KOPT-K1 (cell line): ENCODE measurements at regions not wholly inside any gene's neighbourhood (a gene's known extent, or its start where the extent isn't known, plus 50 kb on each side); places are given as distances from the start of the nearest gene placed in this dataset.
"Not testable (repeated sequence)": the region's sequence is repeated elsewhere in the genome, so short reads cannot be mapped to it uniquely, and the experiment has no call there.

ENCODE experiments used
- H3K27ac ChIP-seq: fragments of 200-600 bp; sonication (generic); 2 replicates; pipeline ENCODE4 v1.5.1; 2016; ENCODE audit warnings: antibody characterized with exemption, mild to moderate bottlenecking, low read depth, low read length; ENCODE audit not compliant: poor library complexity, severe bottlenecking
- H3K36me3 ChIP-seq: fragments of 200-600 bp; sonication (generic); 2 replicates; pipeline ENCODE4 v1.5.1; 2017; ENCODE audit warnings: antibody characterized with exemption, mild to moderate bottlenecking, low read length, moderate library complexity; ENCODE audit not compliant: insufficient read depth
- H3K9me3 ChIP-seq: fragments of 200-600 bp; sonication (generic); 2 replicates; pipeline ENCODE4 v1.5.1; 2017; ENCODE audit warnings: antibody characterized with exemption, low read length, mild to moderate bottlenecking; ENCODE audit not compliant: insufficient read depth, poor library complexity, severe bottlenecking

GRCh38 chr6:11426571-11426970 is 111.0 kb upstream of the TMEM170B start:
- Histone ChIP-seq H3K27ac (no peak overlapping the region), H3K9me3 (no peaks in the 10 kb centered on the region), H3K36me3 (no peaks in the 10 kb centered on the region)

GRCh38 chr6:11425876-11426275 is 111.7 kb upstream of the TMEM170B start:
- H3K27ac ChIP-seq, result no peak overlapping the region
- H3K9me3 ChIP-seq, result no peaks in the 10 kb centered on the region
- H3K36me3 ChIP-seq, result no peaks in the 10 kb centered on the region

GRCh38 chr6:11425431-11425871 is 112.1 kb upstream of the TMEM170B start:
- Histone ChIP-seq H3K36me3 (no peaks in the 10 kb centered on the region), H3K9me3 (no peaks in the 10 kb centered on the region), H3K27ac (no peak overlapping the region)

- no peaks in the 10 kb centered on the region for H3K9me3 ChIP-seq
- no peaks in the 10 kb centered on the region for H3K36me3 ChIP-seq
- H3K27ac ChIP-seq, result no peak overlapping the region
These were observed 113.0 kb upstream of the TMEM170B start for GRCh38 chr6:11424395-11425034.

GRCh38 chr6:11423667-11424066 is 113.9 kb upstream of the TMEM170B start:
- H3K36me3 ChIP-seq, result no peaks in the 10 kb centered on the region
- H3K9me3 ChIP-seq, result no peaks in the 10 kb centered on the region
- no peak overlapping the region for H3K27ac ChIP-seq

GRCh38 chr6:11423072-11423471 is 114.5 kb upstream of the TMEM170B start:
- H3K9me3 ChIP-seq, result no peaks in the 10 kb centered on the region
- H3K36me3 ChIP-seq, result no peaks in the 10 kb centered on the region
- H3K27ac ChIP-seq, result no peak overlapping the region

GRCh38 chr6:11419763-11420453 is 117.6 kb upstream of the TMEM170B start:
- no peak overlapping the region for H3K27ac ChIP-seq
- peaks cover 15% of the 10 kb centered on the region for H3K9me3 ChIP-seq
- H3K36me3 ChIP-seq, result no peaks in the 10 kb centered on the region

- peaks cover 15% of the 10 kb centered on the region for H3K9me3 ChIP-seq
- no peaks in the 10 kb centered on the region for H3K36me3 ChIP-seq
- no peak overlapping the region for H3K27ac ChIP-seq
These were observed 119.2 kb upstream of the TMEM170B start for GRCh38 chr6:11418290-11418905.

- Histone ChIP-seq H3K27ac (no peak overlapping the region), H3K9me3 (peaks cover 15% of the 10 kb centered on the region), H3K36me3 (no peaks in the 10 kb centered on the region)
These were observed 120.5 kb upstream of the TMEM170B start for GRCh38 chr6:11416936-11417576.

- H3K36me3 ChIP-seq, H3K27ac ChIP-seq: not testable (repeated sequence)
- peaks cover 15% of the 10 kb centered on the region for H3K9me3 ChIP-seq
These were observed 121.2 kb upstream of the TMEM170B start for GRCh38 chr6:11416099-11416935.

GRCh38 chr6:11415557-11415956 is 122.0 kb upstream of the TMEM170B start:
- H3K36me3 ChIP-seq, result no peaks in the 10 kb centered on the region
- H3K9me3 ChIP-seq, result peaks cover 15% of the 10 kb centered on the region
- no peak overlapping the region for H3K27ac ChIP-seq

- Histone ChIP-seq H3K27ac (no peak overlapping the region), H3K9me3 (peaks cover 15% of the 10 kb centered on the region), H3K36me3 (no peaks in the 10 kb centered on the region)
These were observed 123.2 kb upstream of the TMEM170B start for GRCh38 chr6:11414176-11414963.

GRCh38 chr6:11413728-11414127 is 123.8 kb upstream of the TMEM170B start:
- peaks cover 15% of the 10 kb centered on the region for H3K9me3 ChIP-seq
- no peaks in the 10 kb centered on the region for H3K36me3 ChIP-seq
- no peak overlapping the region for H3K27ac ChIP-seq

GRCh38 chr6:11413117-11413687 is 124.3 kb upstream of the TMEM170B start:
- Histone ChIP-seq H3K36me3 (no peaks in the 10 kb centered on the region), H3K27ac (no peak overlapping the region), H3K9me3 (peaks cover 15% of the 10 kb centered on the region)
